H1 (cell line): ENCODE measurements at regions not wholly inside any gene's neighbourhood (a gene's known extent, or its start where the extent isn't known, plus 50 kb on each side); places are given as distances from the start of the nearest gene placed in this dataset.

Experiments used
- CTCF ChIA-PET: fragments of 300-600 bp; sonication (Branson Sonifier 250); formaldehyde crosslinking; loops from one replicate; lab custom pipeline; 2021; ENCODE audit not compliant: partially characterized antibody; lab: Charles Lee
- POLR2A ChIA-PET: fragments of 300-600 bp; sonication (Branson Sonifier 250); formaldehyde crosslinking; loops from one replicate; lab custom pipeline; 2021; ENCODE audit warnings: inconsistent platforms; ENCODE audit not compliant: partially characterized antibody; lab: Charles Lee
- DNase-seq, 2 experiments: peaks; one replicate each; pipeline versions ENCODE4 v3.0.0 to v3.0.0-alpha.2; 2010 to 2022; ENCODE audit warnings: low spot score in 2 of 2, low read depth in 1 of 2, mixed read lengths in 1 of 2
- FAIRE-seq: peaks from 2 replicates; lab custom pipeline; 2011; peaks lifted over from hg19 to GRCh38; lab: Jason Lieb, UNC
- H2AFZ ChIP-seq: 2 replicates; pipeline ENCODE4 v1.8.1; 2012; ENCODE audit warnings: low read length, inconsistent platforms
- H2AK5ac ChIP-seq: 2 replicates; pipeline ENCODE4 v1.6.1; 2013; ENCODE audit warnings: low read depth, low read length
- H2BK120ac ChIP-seq: replicated peaks from 2 replicates; pipeline ENCODE3; 2013; ENCODE audit warnings: low read depth, low read length, inconsistent platforms
- H2BK12ac ChIP-seq: 2 replicates; pipeline ENCODE4 v1.6.1; 2013; ENCODE audit warnings: low read depth, low read length
- H2BK15ac ChIP-seq: 2 replicates; pipeline ENCODE4 v1.6.1; 2013; ENCODE audit warnings: low read length
- H2BK20ac ChIP-seq: 2 replicates; pipeline ENCODE4 v1.6.1; 2013; ENCODE audit warnings: low read length
- H2BK5ac ChIP-seq: 2 replicates; pipeline ENCODE4 v1.6.1; 2013; ENCODE audit warnings: low read depth, low read length
- H3K14ac ChIP-seq: 2 replicates; pipeline ENCODE4 v1.6.1; 2013; ENCODE audit warnings: inconsistent platforms; ENCODE audit not compliant: insufficient read length
- H3K18ac ChIP-seq: 2 replicates; pipeline ENCODE4 v1.6.1; 2013; ENCODE audit warnings: low read length; ENCODE audit errors: extremely low read depth
- H3K23ac ChIP-seq: 2 replicates; pipeline ENCODE4 v1.6.1; 2013; ENCODE audit warnings: inconsistent platforms; ENCODE audit not compliant: insufficient read length
- H3K23me2 ChIP-seq: 2 replicates; pipeline ENCODE4 v1.6.1; 2013; ENCODE audit warnings: low read depth, low read length
- H3K27ac ChIP-seq: 2 replicates; pipeline ENCODE4 v1.6.1; 2011; ENCODE audit warnings: low read depth, low read length, inconsistent platforms
- H3K27me3 ChIP-seq, 4 experiments: replicated peaks in 1 of 4; 1 replicate in 1 of 4; 2 replicates in 3 of 4; pipeline versions ENCODE4 v1.6.1 to v1.8.1; 2011 to 2013; ENCODE audit warnings: low read length in 3 of 4, mild to moderate bottlenecking in 3 of 4, inconsistent platforms in 2 of 4, mixed read lengths in 2 of 4, moderate library complexity in 1 of 4; ENCODE audit not compliant: control insufficient read depth in 3 of 4, insufficient read depth in 3 of 4; ENCODE audit errors: extremely low read depth in 1 of 4
- H3K36me3 ChIP-seq, 4 experiments: 2 replicates each; pipeline versions ENCODE4 v1.6.1 to v1.8.1; 2011 to 2013; ENCODE audit warnings: mild to moderate bottlenecking in 4 of 4, low read length in 3 of 4, moderate library complexity in 2 of 4, control low read depth in 1 of 4, inconsistent platforms in 1 of 4; ENCODE audit not compliant: insufficient read depth in 4 of 4, control insufficient read depth in 2 of 4
- H3K4ac ChIP-seq: replicated peaks from 2 replicates; pipeline ENCODE3; 2013; ENCODE audit warnings: low read length, low read depth, mixed read lengths, inconsistent platforms; ENCODE audit not compliant: insufficient read length
- H3K4me1 ChIP-seq, 4 experiments: replicated peaks in 1 of 4; 1 replicate in 1 of 4; 2 replicates in 3 of 4; pipeline versions ENCODE4 v1.6.1 to v1.8.1; 2011 to 2013; ENCODE audit warnings: low read length in 3 of 4, inconsistent platforms in 2 of 4, mixed read lengths in 1 of 4; ENCODE audit not compliant: insufficient read depth in 4 of 4, control insufficient read depth in 3 of 4
- H3K4me2 ChIP-seq, 2 experiments: 2 replicates each; pipeline versions ENCODE4 v1.6.1 to v1.8.1; 2011 to 2013; ENCODE audit warnings: low read depth in 2 of 2, low read length in 2 of 2, control low read depth in 1 of 2, inconsistent platforms in 1 of 2, mild to moderate bottlenecking in 1 of 2; ENCODE audit not compliant: insufficient read depth in 1 of 2
- H3K4me3 ChIP-seq, 4 experiments: fragments of 200-600, 300-600 bp in 1 of 4; sonication (generic), shearing (Covaris generic), sonication (Bioruptor Twin) in 1 of 4; 2 replicates each; pipeline versions ENCODE4 v1.5.1 to v1.8.1; 2011 to 2016; ENCODE audit warnings: low read length in 4 of 4, low read depth in 3 of 4, control low read depth in 2 of 4, inconsistent platforms in 2 of 4, mild to moderate bottlenecking in 2 of 4, mixed read lengths in 1 of 4, moderate library complexity in 1 of 4; ENCODE audit not compliant: insufficient read depth in 2 of 4; ENCODE audit errors: extremely low read depth in 1 of 4
- H3K56ac ChIP-seq: replicated peaks from 2 replicates; pipeline ENCODE3; 2013; ENCODE audit warnings: low read depth, mild to moderate bottlenecking, mixed read lengths, low read length, inconsistent platforms; ENCODE audit not compliant: insufficient read length
- H3K79me1 ChIP-seq: 2 replicates; pipeline ENCODE4 v1.6.1; 2013; ENCODE audit warnings: low read depth, low read length, control low read depth
- H3K79me2 ChIP-seq, 2 experiments: 2 replicates each; pipeline versions ENCODE4 v1.6.1 to v1.8.1; 2012 to 2013; ENCODE audit warnings: low read length in 2 of 2, mild to moderate bottlenecking in 2 of 2, inconsistent platforms in 1 of 2; ENCODE audit not compliant: insufficient read depth in 2 of 2, control insufficient read depth in 1 of 2
- H3K9ac ChIP-seq, 4 experiments: replicated peaks in 1 of 4; 1 replicate in 1 of 4; 2 replicates in 3 of 4; pipeline versions ENCODE4 v1.6.1 to v1.8.1; 2011 to 2013; ENCODE audit warnings: low read depth in 3 of 4, low read length in 3 of 4, control low read depth in 2 of 4, mild to moderate bottlenecking in 2 of 4, moderate library complexity in 2 of 4, inconsistent platforms in 1 of 4; ENCODE audit errors: extremely low read depth in 1 of 4
- H3K9me3 ChIP-seq, 2 experiments: 2 replicates each; pipeline versions ENCODE4 v1.6.1 to v1.8.1; 2012 to 2013; ENCODE audit warnings: mild to moderate bottlenecking in 2 of 2, moderate library complexity in 2 of 2, control low read depth in 1 of 2, inconsistent platforms in 1 of 2, low read depth in 1 of 2, low read length in 1 of 2, mixed read lengths in 1 of 2; ENCODE audit not compliant: insufficient read depth in 2 of 2
- H4K20me1 ChIP-seq, 2 experiments: replicated peaks in 1 of 2; 2 replicates each; pipeline versions ENCODE3 to v1.8.1; 2011 to 2013; ENCODE audit warnings: inconsistent platforms in 2 of 2, low read length in 2 of 2, mild to moderate bottlenecking in 1 of 2; ENCODE audit not compliant: insufficient read depth in 2 of 2, control insufficient read depth in 1 of 2
- H4K5ac ChIP-seq: 2 replicates; pipeline ENCODE4 v1.6.1; 2013; ENCODE audit warnings: low read length, low read depth, mixed read lengths, inconsistent platforms; ENCODE audit not compliant: insufficient read length
- H4K8ac ChIP-seq: 2 replicates; pipeline ENCODE4 v1.8.0; 2013; ENCODE audit warnings: mild to moderate bottlenecking, moderate library complexity, low read length, inconsistent platforms; ENCODE audit not compliant: insufficient read depth; ENCODE audit errors: extremely low read depth
- H4K91ac ChIP-seq: replicated peaks from 2 replicates; pipeline ENCODE3; 2013; ENCODE audit warnings: low read length, mixed read lengths, inconsistent platforms; ENCODE audit not compliant: insufficient read length
- CEBPB ChIP-seq: IDR thresholded peaks from 2 replicates; pipeline ENCODE4 v1.6.1; 2012; ENCODE audit warnings: low read depth, low read length
- EZH2 ChIP-seq: fragments of 200-600 bp; sonication (generic); IDR thresholded peaks from 2 replicates; pipeline ENCODE4 v1.7.1; 2012; ENCODE audit warnings: low read depth, mild to moderate bottlenecking, moderate library complexity, low read length, inconsistent platforms; ENCODE audit not compliant: severe bottlenecking
- RFX5 ChIP-seq: IDR thresholded peaks from 2 replicates; pipeline ENCODE4 v1.6.1; 2011; ENCODE audit warnings: low read depth, low read length, improper control_type of control experiment, borderline replicate concordance
- SAP30 ChIP-seq: fragments of 300-600 bp; sonication (generic); IDR thresholded peaks from 2 replicates; pipeline ENCODE4 v1.7.1; 2012; ENCODE audit warnings: low read length, moderate library complexity, mild to moderate bottlenecking, inconsistent platforms; ENCODE audit not compliant: insufficient read depth, insufficient replicate concordance
- SIN3A ChIP-seq, 2 experiments: IDR thresholded peaks in 1 of 2; conservative IDR thresholded peaks in 1 of 2; 2 replicates each; pipeline ENCODE4 v1.6.1; 2011 to 2012; ENCODE audit warnings: low read length in 2 of 2, improper control_type of control experiment in 1 of 2, low read depth in 1 of 2, mild to moderate bottlenecking in 1 of 2
- YY1 ChIP-seq: IDR thresholded peaks from 2 replicates; pipeline ENCODE4 v1.6.1; 2011; ENCODE audit warnings: low read depth, mild to moderate bottlenecking, low read length
- ZNF274 ChIP-seq: IDR thresholded peaks from 2 replicates; pipeline ENCODE4 v1.7.0; 2012; ENCODE audit warnings: low read length, borderline replicate concordance; ENCODE audit errors: extremely low read depth
- WGBS, 2 experiments: shearing (Covaris generic) in 1 of 2; methylation state at CpG; one replicate each; pipeline versions ENCODE4 v1.1.6 to v1.1.7; 2013 to 2015; ENCODE audit warnings: low lambda C conversion rate in 2 of 2, mixed read lengths in 2 of 2, inconsistent platforms in 1 of 2, low coverage in 1 of 2, missing lambda C conversion rate in 1 of 2; ENCODE audit not compliant: insufficient replicate concordance in 2 of 2, insufficient coverage in 1 of 2, insufficient read length in 1 of 2; ENCODE audit errors: extremely low coverage in 1 of 2, missing lambda C conversion rate in 1 of 2; 5-methylcytosine and 5-hydroxymethylcytosine counted together
- TF ChIP-seq, protein P1 (sequence below), 3 experiments: IDR thresholded peaks; 1 replicate in 2 of 3; 2 replicates in 1 of 3; pipeline versions ENCODE4 v1.5.1 to v1.6.1; 2011; ENCODE audit warnings: low read length in 3 of 3, mild to moderate bottlenecking in 3 of 3, inconsistent platforms in 2 of 3, low read depth in 1 of 3, moderate library complexity in 1 of 3; ENCODE audit not compliant: insufficient read depth in 1 of 3; ENCODE audit errors: control extremely low read depth in 1 of 3

GRCh38 chr10:5587151-5588079, 62.7 kb downstream of the CALML3 start:
- FAIRE-seq (no peak), DNase-seq (no peak)
- no peak overlapping the region for H2BK120ac ChIP-seq
- no peak overlapping the region for H3K9ac ChIP-seq
- H2AK5ac ChIP-seq: no peak overlapping the region
- no peaks in the 10 kb centered on the region for H4K20me1 ChIP-seq
- no peak overlapping the region for H3K23ac ChIP-seq
- H3K79me2 ChIP-seq: no peaks in the 10 kb centered on the region
- no peaks in the 10 kb centered on the region for H3K79me1 ChIP-seq
- no peaks in the 10 kb centered on the region; a peak in 2 of 7 replicates for H3K27me3 ChIP-seq
- no peak overlapping the region; the same call in 1 of the 2 replicates for H2AFZ ChIP-seq
- peak overlapping the region; percentile 35; the same call in 1 of the 2 replicates for H2BK12ac ChIP-seq
- CTCF ChIA-PET: interaction anchor here (1.2 to 1.5 kb wide), 4 partner anchors 36 to 88 kb away, joined by 3 to 12 read pairs (median 4); partner anchors contain the start of gene CALML5
- 72% methylated on average over 24 of the region's 25 CpGs; no CpG with 5 or more reads in 1 of the 2 experiments for WGBS, 2 experiments
- H3K27ac ChIP-seq: no peak overlapping the region
- H4K5ac ChIP-seq: no peak overlapping the region
- no peak overlapping the region for H3K18ac ChIP-seq
- peak overlapping the region; percentile 4; the same call in 1 of the 2 replicates for H2BK5ac ChIP-seq
- H3K56ac ChIP-seq: no peak overlapping the region
- no peaks in the 10 kb centered on the region for H3K9me3 ChIP-seq
- H3K14ac ChIP-seq: no peak overlapping the region
- POLR2A ChIA-PET: interaction anchor here (2.0 kb wide), 1 partner anchor 141 kb away, joined by 5 read pairs; no protein-coding TSS in a partner anchor
- peak overlapping the region; percentile 51 for H4K91ac ChIP-seq
- no peak overlapping the region for H3K4ac ChIP-seq
- H3K4me2 ChIP-seq: peak overlapping the region in 1 of 2 experiments; percentile 7; a peak in 2 of 4 replicates
- no peak overlapping the region; the same call in 1 of the 2 replicates for H2BK15ac ChIP-seq
- H3K4me1 ChIP-seq: peaks cover 9 to 33% (median 21%) of the 10 kb centered on the region in 4 experiments
- H3K4me3 ChIP-seq: no peak overlapping the region
- peak overlapping the region; percentile 22; the same call in 1 of the 2 replicates for H4K8ac ChIP-seq
- 0 out of 2 replicates have a peak, but pooled peaks cover 2% of the 10 kb centered on the region for H3K23me2 ChIP-seq
- H3K36me3 ChIP-seq: no peaks in the 10 kb centered on the region
- no peak overlapping the region for H2BK20ac ChIP-seq
- TF ChIP-seq, protein P1, sequence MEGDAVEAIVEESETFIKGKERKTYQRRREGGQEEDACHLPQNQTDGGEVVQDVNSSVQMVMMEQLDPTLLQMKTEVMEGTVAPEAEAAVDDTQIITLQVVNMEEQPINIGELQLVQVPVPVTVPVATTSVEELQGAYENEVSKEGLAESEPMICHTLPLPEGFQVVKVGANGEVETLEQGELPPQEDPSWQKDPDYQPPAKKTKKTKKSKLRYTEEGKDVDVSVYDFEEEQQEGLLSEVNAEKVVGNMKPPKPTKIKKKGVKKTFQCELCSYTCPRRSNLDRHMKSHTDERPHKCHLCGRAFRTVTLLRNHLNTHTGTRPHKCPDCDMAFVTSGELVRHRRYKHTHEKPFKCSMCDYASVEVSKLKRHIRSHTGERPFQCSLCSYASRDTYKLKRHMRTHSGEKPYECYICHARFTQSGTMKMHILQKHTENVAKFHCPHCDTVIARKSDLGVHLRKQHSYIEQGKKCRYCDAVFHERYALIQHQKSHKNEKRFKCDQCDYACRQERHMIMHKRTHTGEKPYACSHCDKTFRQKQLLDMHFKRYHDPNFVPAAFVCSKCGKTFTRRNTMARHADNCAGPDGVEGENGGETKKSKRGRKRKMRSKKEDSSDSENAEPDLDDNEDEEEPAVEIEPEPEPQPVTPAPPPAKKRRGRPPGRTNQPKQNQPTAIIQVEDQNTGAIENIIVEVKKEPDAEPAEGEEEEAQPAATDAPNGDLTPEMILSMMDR (IDR thresholded peaks at IDR 0.05; ENCODE audit: control extremely low read depth in 1 of 3, insufficient read depth in 1 of 3, low read depth in 1 of 3, low read length in 3 of 3): no peak
- TF ChIP-seq ZNF274 (no peak), YY1 (no peak), SIN3A (conservative IDR thresholded peaks at IDR 0.05 in 1 of 2, IDR thresholded peaks at IDR 0.05 in 1 of 2; ENCODE audit: low read depth in 1 of 2, low read length in 2 of 2) (no peak), EZH2 (no peak), CEBPB (no peak), RFX5 (no peak), SAP30 (no peak)
